ENCODE measurements at regions not wholly inside any gene's neighbourhood (a gene's known extent, or its start where the extent isn't known, plus 50 kb on each side); places are given as distances from the start of the nearest gene placed in this dataset.

DNA sequence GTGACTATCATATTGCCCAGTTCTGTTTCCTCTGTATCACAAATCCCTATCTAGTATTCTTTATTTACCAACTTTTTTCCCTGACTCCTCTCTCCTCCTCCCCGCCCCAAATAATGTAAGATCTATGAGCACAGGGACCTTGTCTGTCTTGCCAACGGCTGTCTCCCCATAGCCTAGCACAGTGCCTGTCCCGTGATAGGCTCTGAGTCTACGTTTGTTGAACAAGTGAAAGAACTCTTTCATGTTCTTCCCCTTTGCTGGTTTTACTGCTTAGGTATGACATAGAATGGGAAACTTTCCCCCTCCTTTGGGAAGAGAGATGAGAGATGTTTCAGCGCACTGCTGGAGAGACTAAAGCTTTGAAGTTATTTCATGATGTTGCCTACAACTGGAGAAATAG is 367.0 kb downstream of the PRDM2 start:
- H3K27me3 ChIP-seq (ENCODE audit: control insufficient read depth, insufficient read depth, low read length) = no peaks in the 10 kb centered on the region
- H3K36me3 ChIP-seq (ENCODE audit: control insufficient read depth, insufficient read depth, low read length) = no peaks in the 10 kb centered on the region
- H3K9me3 ChIP-seq (ENCODE audit: control insufficient read depth, insufficient read depth, low read length) = no peaks in the 10 kb centered on the region
- no peak overlapping the region for H3K4me3 ChIP-seq (ENCODE audit: low read depth, low read length)
- H3K4me1 ChIP-seq (ENCODE audit: control insufficient read depth, insufficient read depth, low read length) = no peaks in the 10 kb centered on the region
- H3K27ac ChIP-seq (ENCODE audit: low read depth, low read length) = no peak overlapping the region
- no peak overlapping the region for H3K9ac ChIP-seq (ENCODE audit: low read depth, low read length)

DNA sequence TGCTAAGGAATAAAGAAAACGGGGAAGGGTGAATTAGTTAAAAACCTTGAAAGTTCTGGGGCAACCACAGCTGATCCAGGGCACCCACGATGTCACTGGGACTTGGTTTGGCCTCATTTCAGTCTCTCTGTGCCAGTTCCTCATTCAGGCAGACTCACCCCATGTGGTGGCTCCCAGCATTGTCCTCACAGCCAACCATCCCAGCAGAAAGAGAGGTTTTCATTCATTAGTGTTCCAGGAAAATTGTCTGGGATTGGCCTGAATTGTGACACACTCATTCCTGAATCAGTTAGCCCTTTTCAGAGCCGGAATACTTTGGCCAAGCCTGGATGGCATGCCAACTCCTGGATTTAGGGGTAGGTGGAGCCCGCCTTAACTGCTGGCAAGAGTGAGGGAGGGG is 367.7 kb downstream of the PRDM2 start:
- H3K27ac ChIP-seq (ENCODE audit: low read depth, low read length) = no peak overlapping the region
- no peaks in the 10 kb centered on the region for H3K4me1 ChIP-seq (ENCODE audit: control insufficient read depth, insufficient read depth, low read length)
- H3K27me3 ChIP-seq (ENCODE audit: control insufficient read depth, insufficient read depth, low read length) = no peaks in the 10 kb centered on the region
- H3K9me3 ChIP-seq (ENCODE audit: control insufficient read depth, insufficient read depth, low read length) = no peaks in the 10 kb centered on the region
- no peak overlapping the region for H3K4me3 ChIP-seq (ENCODE audit: low read depth, low read length)
- H3K9ac ChIP-seq (ENCODE audit: low read depth, low read length) = no peak overlapping the region
- no peaks in the 10 kb centered on the region for H3K36me3 ChIP-seq (ENCODE audit: control insufficient read depth, insufficient read depth, low read length)

DNA sequence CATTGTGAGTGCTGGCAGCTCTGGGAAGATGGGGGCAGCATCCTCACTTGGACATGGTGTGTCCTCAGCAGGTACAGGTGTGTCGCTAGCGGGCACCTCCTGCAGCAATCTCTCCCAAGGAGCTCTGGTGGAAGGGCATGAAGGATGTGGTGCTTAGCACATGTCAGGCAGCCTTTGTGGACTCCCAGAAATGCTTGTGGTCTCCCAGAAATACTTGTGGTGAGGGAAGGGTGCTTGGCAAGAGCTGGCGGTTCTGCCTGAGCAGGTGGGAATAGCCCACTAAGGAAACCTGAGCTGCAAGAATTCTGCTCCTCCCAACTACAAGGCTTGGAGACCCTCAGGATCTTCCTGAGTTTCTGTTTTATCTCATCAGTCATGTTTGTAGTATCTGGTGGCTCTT is 371.6 kb downstream of the PRDM2 start:
- Histone ChIP-seq H3K4me1 (ENCODE audit: control insufficient read depth, insufficient read depth, low read length) (peaks cover 6% of the 10 kb centered on the region; the same call in 1 of the 2 replicates), H3K4me3 (ENCODE audit: low read depth, low read length) (no peak overlapping the region), H3K9me3 (ENCODE audit: control insufficient read depth, insufficient read depth, low read length) (no peaks in the 10 kb centered on the region), H3K27me3 (ENCODE audit: control insufficient read depth, insufficient read depth, low read length) (no peaks in the 10 kb centered on the region), H3K36me3 (ENCODE audit: control insufficient read depth, insufficient read depth, low read length) (no peaks in the 10 kb centered on the region), H3K27ac (ENCODE audit: low read depth, low read length) (no peak overlapping the region), H3K9ac (ENCODE audit: low read depth, low read length) (no peak overlapping the region)

DNA sequence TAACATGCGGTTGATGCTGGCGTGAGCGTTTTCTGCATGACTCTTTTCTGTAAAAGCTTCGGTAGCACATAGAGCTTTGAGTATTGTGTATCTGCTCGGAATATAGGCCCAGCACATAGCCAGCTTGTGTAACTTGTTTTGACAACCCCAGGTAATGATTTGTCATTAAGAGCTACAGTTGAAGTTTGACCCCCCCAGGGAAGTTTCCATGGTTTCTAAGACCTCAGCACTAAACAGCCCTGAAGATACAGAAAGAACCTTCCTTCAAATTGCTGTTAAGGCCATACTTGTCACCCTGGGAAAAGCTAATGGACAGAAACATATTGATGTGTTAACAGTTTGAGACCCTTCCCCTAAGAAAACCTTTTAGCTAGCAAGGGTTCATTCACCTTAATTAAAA is 380.7 kb downstream of the PRDM2 start:
- Histone ChIP-seq H3K9ac (ENCODE audit: low read depth, low read length) (no peak overlapping the region), H3K27me3 (ENCODE audit: control insufficient read depth, insufficient read depth, low read length) (no peaks in the 10 kb centered on the region; the same call in 1 of the 2 replicates), H3K9me3 (ENCODE audit: control insufficient read depth, insufficient read depth, low read length) (no peaks in the 10 kb centered on the region), H3K4me3 (ENCODE audit: low read depth, low read length) (no peak overlapping the region), H3K4me1 (ENCODE audit: control insufficient read depth, insufficient read depth, low read length) (no peaks in the 10 kb centered on the region), H3K27ac (ENCODE audit: low read depth, low read length) (no peak overlapping the region), H3K36me3 (ENCODE audit: control insufficient read depth, insufficient read depth, low read length) (no peaks in the 10 kb centered on the region)

DNA sequence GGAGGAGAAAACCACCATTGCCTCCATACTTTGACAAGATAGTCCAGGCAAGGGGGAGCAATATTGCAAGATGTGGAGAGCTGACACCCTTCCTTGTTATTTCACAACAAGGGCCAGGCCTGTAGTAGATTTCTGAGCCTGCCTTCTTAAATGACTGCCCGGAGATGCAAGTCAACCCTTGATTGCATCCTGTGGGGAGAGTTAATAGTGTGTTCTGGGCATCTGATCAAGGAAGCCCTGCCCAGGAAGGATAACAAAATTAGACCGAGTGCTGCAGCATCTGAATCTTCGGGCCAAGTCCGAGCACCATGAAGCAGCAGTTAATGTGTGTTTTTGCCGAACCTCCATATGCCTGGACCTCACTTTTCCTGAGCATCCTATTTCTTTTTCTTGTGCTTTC is 382.3 kb downstream of the PRDM2 start:
- no peaks in the 10 kb centered on the region; the same call in 1 of the 2 replicates for H3K27me3 ChIP-seq (ENCODE audit: control insufficient read depth, insufficient read depth, low read length)
- no peaks in the 10 kb centered on the region for H3K36me3 ChIP-seq (ENCODE audit: control insufficient read depth, insufficient read depth, low read length)
- H3K4me3 ChIP-seq (ENCODE audit: low read depth, low read length) = no peak overlapping the region
- H3K9ac ChIP-seq (ENCODE audit: low read depth, low read length) = no peak overlapping the region
- no peaks in the 10 kb centered on the region for H3K4me1 ChIP-seq (ENCODE audit: control insufficient read depth, insufficient read depth, low read length)
- no peaks in the 10 kb centered on the region for H3K9me3 ChIP-seq (ENCODE audit: control insufficient read depth, insufficient read depth, low read length)
- no peak overlapping the region for H3K27ac ChIP-seq (ENCODE audit: low read depth, low read length)

DNA sequence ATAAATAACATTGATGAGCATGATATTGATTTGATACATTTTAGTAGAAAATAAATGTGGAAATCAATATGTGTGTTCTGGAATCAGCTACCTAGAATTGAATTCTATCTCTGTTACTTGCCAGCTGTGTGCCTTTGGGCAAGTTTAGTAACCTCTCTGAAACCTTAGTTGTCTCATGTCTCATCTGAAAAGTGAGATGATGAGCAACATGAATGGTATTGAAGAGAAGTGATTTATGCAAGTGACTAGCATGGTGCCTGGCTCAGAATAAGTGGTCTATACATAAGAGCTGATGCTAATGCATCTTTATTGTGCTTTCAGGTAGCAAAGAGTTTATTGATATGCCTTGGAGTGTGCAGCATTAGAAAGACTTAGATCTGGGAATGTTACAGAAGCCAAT is 383.3 kb downstream of the PRDM2 start:
- H3K9ac ChIP-seq (ENCODE audit: low read depth, low read length) = no peak overlapping the region
- no peaks in the 10 kb centered on the region for H3K4me1 ChIP-seq (ENCODE audit: control insufficient read depth, insufficient read depth, low read length)
- H3K4me3 ChIP-seq (ENCODE audit: low read depth, low read length) = no peak overlapping the region
- H3K9me3 ChIP-seq (ENCODE audit: control insufficient read depth, insufficient read depth, low read length) = no peaks in the 10 kb centered on the region
- no peaks in the 10 kb centered on the region for H3K27me3 ChIP-seq (ENCODE audit: control insufficient read depth, insufficient read depth, low read length)
- no peaks in the 10 kb centered on the region for H3K36me3 ChIP-seq (ENCODE audit: control insufficient read depth, insufficient read depth, low read length)
- H3K27ac ChIP-seq (ENCODE audit: low read depth, low read length) = no peak overlapping the region

DNA sequence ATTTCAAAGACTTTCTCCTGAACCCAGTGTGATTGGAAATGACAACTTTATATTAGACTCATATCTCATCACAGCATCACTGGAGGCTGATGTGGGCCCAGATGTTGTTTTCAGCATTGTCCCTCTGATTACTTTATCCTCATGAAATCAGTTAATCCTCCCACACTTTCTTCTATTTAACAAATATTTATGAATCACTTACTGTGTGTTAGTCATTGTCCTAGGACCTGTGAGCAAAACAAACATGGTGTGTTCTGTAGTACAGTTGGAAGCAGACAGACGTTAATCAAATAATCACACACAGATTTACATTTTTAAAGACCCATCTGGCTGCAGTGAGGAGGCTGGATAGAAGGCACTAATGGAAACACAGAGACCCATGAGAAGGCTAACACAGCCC is 383.7 kb downstream of the PRDM2 start:
- H3K4me1 ChIP-seq (ENCODE audit: control insufficient read depth, insufficient read depth, low read length) = no peaks in the 10 kb centered on the region
- no peaks in the 10 kb centered on the region for H3K27me3 ChIP-seq (ENCODE audit: control insufficient read depth, insufficient read depth, low read length)
- no peak overlapping the region for H3K9ac ChIP-seq (ENCODE audit: low read depth, low read length)
- no peak overlapping the region for H3K27ac ChIP-seq (ENCODE audit: low read depth, low read length)
- H3K36me3 ChIP-seq (ENCODE audit: control insufficient read depth, insufficient read depth, low read length) = no peaks in the 10 kb centered on the region
- no peak overlapping the region for H3K4me3 ChIP-seq (ENCODE audit: low read depth, low read length)
- H3K9me3 ChIP-seq (ENCODE audit: control insufficient read depth, insufficient read depth, low read length) = no peaks in the 10 kb centered on the region

DNA sequence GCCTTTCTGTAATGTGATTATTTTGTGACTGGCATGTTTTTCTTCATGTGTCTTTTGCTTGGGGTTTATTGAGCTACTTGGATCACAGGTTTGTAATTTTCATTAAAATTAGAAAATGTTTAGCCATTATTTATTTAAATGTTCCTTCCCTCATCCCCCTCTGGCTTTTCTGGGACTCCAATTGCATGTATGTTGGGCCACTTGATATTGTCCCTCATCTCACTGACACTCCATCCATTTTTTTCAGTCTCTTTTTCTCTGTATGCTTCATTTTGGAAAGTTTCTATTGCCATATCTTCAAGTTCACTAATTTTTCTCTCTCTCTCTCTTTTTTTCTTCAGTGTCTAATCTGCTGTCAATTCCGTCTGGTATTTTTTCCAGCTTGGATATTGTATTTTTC is 390.1 kb downstream of the PRDM2 start:
- H3K9me3 ChIP-seq (ENCODE audit: control insufficient read depth, insufficient read depth, low read length) = peaks cover 11% of the 10 kb centered on the region; the same call in 1 of the 2 replicates
- H3K36me3 ChIP-seq (ENCODE audit: control insufficient read depth, insufficient read depth, low read length) = no peaks in the 10 kb centered on the region
- no peak overlapping the region for H3K4me3 ChIP-seq (ENCODE audit: low read depth, low read length)
- no peak overlapping the region for H3K9ac ChIP-seq (ENCODE audit: low read depth, low read length)
- H3K4me1 ChIP-seq (ENCODE audit: control insufficient read depth, insufficient read depth, low read length) = no peaks in the 10 kb centered on the region
- H3K27ac ChIP-seq (ENCODE audit: low read depth, low read length) = no peak overlapping the region
- H3K27me3 ChIP-seq (ENCODE audit: control insufficient read depth, insufficient read depth, low read length) = no peaks in the 10 kb centered on the region

DNA sequence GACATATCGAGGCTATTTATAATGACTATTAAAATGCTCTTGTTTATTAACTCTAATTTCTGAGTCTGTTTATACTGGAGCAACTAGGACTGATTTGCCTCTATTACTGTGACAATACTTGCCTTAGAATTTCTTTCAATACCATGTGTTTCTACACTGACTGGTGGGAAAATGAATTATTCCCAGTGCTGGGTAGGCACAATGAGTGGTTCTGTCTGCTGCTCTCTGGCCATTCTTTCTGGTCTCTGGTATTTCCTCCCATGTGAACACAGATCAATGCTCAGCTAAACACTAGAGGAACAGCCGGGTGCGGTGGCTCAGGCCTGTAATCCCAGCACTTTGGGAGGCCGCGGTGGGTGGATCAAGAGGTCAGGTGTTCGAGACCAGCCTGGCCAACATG is 390.5 kb downstream of the PRDM2 start:
- no peak overlapping the region for H3K27ac ChIP-seq (ENCODE audit: low read depth, low read length)
- H3K9me3 ChIP-seq (ENCODE audit: control insufficient read depth, insufficient read depth, low read length) = peaks cover 11% of the 10 kb centered on the region; the same call in 1 of the 2 replicates
- H3K27me3 ChIP-seq (ENCODE audit: control insufficient read depth, insufficient read depth, low read length) = no peaks in the 10 kb centered on the region
- no peak overlapping the region for H3K4me3 ChIP-seq (ENCODE audit: low read depth, low read length)
- no peak overlapping the region for H3K9ac ChIP-seq (ENCODE audit: low read depth, low read length)
- no peaks in the 10 kb centered on the region for H3K36me3 ChIP-seq (ENCODE audit: control insufficient read depth, insufficient read depth, low read length)
- no peaks in the 10 kb centered on the region for H3K4me1 ChIP-seq (ENCODE audit: control insufficient read depth, insufficient read depth, low read length)

DNA sequence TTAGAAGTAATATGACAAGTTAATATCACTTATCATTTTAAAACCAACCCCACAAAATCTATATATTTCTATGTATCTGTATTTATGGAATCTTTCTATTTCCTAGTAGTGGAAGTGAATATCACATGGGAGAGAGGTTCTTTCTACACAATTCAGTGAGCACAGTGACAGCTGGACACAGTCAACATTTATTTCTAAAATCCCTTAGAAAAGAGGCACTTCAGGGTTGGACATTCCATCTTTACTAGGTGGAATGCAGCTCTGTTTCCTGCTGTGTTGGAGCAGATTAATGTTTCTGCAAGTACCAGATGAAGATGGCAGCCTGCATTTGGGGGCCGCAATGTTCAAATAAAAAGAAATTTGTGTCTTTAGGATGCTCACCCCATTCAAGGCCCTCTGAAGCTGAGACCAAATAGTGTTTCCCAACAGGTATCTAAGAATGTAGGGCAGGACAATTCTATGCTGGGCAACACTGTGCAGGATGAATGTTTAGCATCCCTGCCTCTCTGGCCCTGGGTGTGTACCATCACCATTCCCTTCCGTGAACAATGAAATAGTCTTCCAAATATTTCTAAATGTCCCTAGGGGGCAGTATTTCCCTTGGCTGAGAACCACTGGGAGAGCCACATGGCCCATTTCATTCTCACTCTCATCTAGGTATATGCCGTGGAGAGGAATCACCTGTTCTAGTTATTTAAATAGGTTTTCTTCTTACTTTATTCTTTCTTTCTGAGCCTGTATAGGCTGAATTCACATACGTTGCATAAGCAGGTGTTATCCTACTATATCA is 394.8 kb downstream of the PRDM2 start:
- Histone ChIP-seq H3K9me3 (ENCODE audit: control insufficient read depth, insufficient read depth, low read length) (0 out of 2 replicates have a peak, but pooled peaks cover 6% of the 10 kb centered on the region), H3K36me3 (ENCODE audit: control insufficient read depth, insufficient read depth, low read length) (no peaks in the 10 kb centered on the region), H3K9ac (ENCODE audit: low read depth, low read length) (no peak overlapping the region), H3K4me1 (ENCODE audit: control insufficient read depth, insufficient read depth, low read length) (no peaks in the 10 kb centered on the region; the same call in 1 of the 2 replicates), H3K4me3 (ENCODE audit: low read depth, low read length) (no peak overlapping the region), H3K27me3 (ENCODE audit: control insufficient read depth, insufficient read depth, low read length) (no peaks in the 10 kb centered on the region), H3K27ac (ENCODE audit: low read depth, low read length) (no peak overlapping the region)

DNA sequence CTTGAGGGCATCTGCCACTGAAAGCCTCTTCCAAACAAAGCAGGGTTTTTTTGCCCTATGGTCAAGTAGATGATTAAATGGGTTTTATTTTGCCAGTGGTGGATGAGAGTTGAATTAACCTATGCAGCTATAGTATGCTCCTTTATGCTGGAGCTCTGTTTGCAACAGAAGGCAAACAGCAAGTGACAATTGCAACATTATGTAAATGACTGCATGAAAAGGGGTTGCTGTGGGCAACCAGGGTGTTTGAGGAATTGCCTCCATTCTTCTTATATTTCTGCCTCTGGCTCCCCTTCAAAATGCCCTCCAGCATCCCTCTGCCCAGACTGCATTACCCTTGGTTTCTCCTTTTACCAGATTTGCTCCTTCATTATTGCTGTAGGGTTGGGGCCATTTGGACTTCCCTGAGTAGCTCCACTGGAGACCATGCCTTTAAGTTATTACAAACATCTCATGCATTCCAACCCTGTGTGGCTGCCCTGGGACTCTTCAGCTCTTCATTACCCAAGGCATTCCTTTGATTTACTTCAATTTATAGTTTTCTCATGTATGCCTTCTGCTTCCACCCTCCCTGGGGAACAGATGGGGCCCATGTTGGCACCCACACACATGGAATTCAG is 398.4 kb downstream of the PRDM2 start:
- no peaks in the 10 kb centered on the region for H3K36me3 ChIP-seq (ENCODE audit: control insufficient read depth, insufficient read depth, low read length)
- no peaks in the 10 kb centered on the region; the same call in 1 of the 2 replicates for H3K4me1 ChIP-seq (ENCODE audit: control insufficient read depth, insufficient read depth, low read length)
- H3K9ac ChIP-seq (ENCODE audit: low read depth, low read length) = no peak overlapping the region
- no peaks in the 10 kb centered on the region for H3K9me3 ChIP-seq (ENCODE audit: control insufficient read depth, insufficient read depth, low read length)
- H3K27me3 ChIP-seq (ENCODE audit: control insufficient read depth, insufficient read depth, low read length) = no peaks in the 10 kb centered on the region
- H3K27ac ChIP-seq (ENCODE audit: low read depth, low read length) = no peak overlapping the region
- no peak overlapping the region for H3K4me3 ChIP-seq (ENCODE audit: low read depth, low read length)
